Iris pigment epithelial cell (primary cell): ENCODE measurements at regions not wholly inside any gene's neighbourhood (a gene's known extent, or its start where the extent isn't known, plus 50 kb on each side); places are given as distances from the start of the nearest gene placed in this dataset.
"Not testable (repeated sequence)": the region's sequence is repeated elsewhere in the genome, so short reads cannot be mapped to it uniquely, and the experiment has no call there.

Source experiments
- DNase-seq: peaks from one replicate; pipeline ENCODE4 v3.0.0-alpha.2; 2011; ENCODE audit warnings: low read depth

- no peak for DNase-seq
These were observed 121.6 kb downstream of the CASP12 start for GRCh38 chr11:104776501-104777170.

- DNase-seq = no peak
These were observed 123.7 kb downstream of the CASP12 start for GRCh38 chr11:104774578-104774977.

- peak; percentile 94 for DNase-seq
These were observed 125.4 kb downstream of the CASP12 start for GRCh38 chr11:104772806-104773241.

- no peak for DNase-seq
These were observed 126.5 kb downstream of the CASP12 start for GRCh38 chr11:104771763-104772162.

- not testable (repeated sequence) for DNase-seq
These were observed 127.2 kb downstream of the CASP12 start for GRCh38 chr11:104771046-104771445.

GRCh38 chr11:104765401-104766095, 132.7 kb downstream of the CASP12 start:
- DNase-seq = no peak

- peak; percentile 17 for DNase-seq
These were observed 133.6 kb downstream of the CASP12 start for GRCh38 chr11:104764710-104765045.

GRCh38 chr11:104763930-104764709, 134.1 kb downstream of the CASP12 start:
- no peak for DNase-seq

GRCh38 chr11:104761511-104761910, 136.7 kb downstream of the CASP12 start:
- no peak for DNase-seq

- no peak for DNase-seq
These were observed 138.8 kb downstream of the CASP12 start for GRCh38 chr11:104759464-104759863.

GRCh38 chr11:104738918-104739317, 159.3 kb downstream of the CASP12 start:
- no peak for DNase-seq

GRCh38 chr11:104738208-104738607, 160.1 kb downstream of the CASP12 start:
- no peak for DNase-seq

GRCh38 chr11:104736502-104736901, 161.8 kb downstream of the CASP12 start:
- DNase-seq = no peak

- DNase-seq = no peak
These were observed 163.3 kb downstream of the CASP12 start for GRCh38 chr11:104734998-104735397.

- DNase-seq = no peak
These were observed 166.4 kb downstream of the CASP12 start for GRCh38 chr11:104731890-104732289.

- DNase-seq = no peak
These were observed 169.3 kb downstream of the CASP12 start for GRCh38 chr11:104728927-104729326.

- DNase-seq = no peak
These were observed 170.5 kb downstream of the CASP12 start for GRCh38 chr11:104727768-104728167.

- no peak for DNase-seq
These were observed 171.2 kb downstream of the CASP12 start for GRCh38 chr11:104727095-104727494.

- peak; percentile 15 for DNase-seq
These were observed 172.4 kb downstream of the CASP12 start for GRCh38 chr11:104725796-104726408.

GRCh38 chr11:104713401-104713800, 184.9 kb downstream of the CASP12 start:
- peak; percentile 65 for DNase-seq

- DNase-seq = peak; percentile 70
These were observed 192.6 kb downstream of the CASP12 start for GRCh38 chr11:104705490-104706190.

GRCh38 chr11:104704888-104705287, 193.4 kb downstream of the CASP12 start:
- DNase-seq = no peak
